ENCODE measurements at regions not wholly inside any gene's neighbourhood (a gene's known extent, or its start where the extent isn't known, plus 50 kb on each side); places are given as distances from the start of the nearest gene placed in this dataset.

DNA sequence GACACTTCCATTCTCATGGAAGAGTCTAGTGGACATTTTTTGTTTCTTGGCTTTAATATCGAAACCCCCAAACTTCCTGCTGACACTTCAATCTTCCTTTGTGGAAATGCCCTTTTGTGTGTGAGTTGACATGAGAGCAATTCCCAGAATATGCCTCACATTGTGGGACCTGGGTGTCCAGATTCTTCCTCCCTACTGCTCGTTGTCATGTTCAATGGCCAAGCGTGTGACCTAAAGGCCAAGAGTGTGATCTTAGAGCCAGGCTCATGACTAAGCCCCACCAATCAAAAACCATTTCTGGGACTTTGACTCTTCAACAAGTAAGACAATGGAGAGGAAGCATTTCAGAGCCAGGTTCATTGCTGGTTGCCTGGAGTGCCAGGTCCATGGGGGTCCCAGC lies 52.5 kb upstream of the BMPER start:
- no peak for DNase-seq (ENCODE audit: low read depth in 2 of 2)

DNA sequence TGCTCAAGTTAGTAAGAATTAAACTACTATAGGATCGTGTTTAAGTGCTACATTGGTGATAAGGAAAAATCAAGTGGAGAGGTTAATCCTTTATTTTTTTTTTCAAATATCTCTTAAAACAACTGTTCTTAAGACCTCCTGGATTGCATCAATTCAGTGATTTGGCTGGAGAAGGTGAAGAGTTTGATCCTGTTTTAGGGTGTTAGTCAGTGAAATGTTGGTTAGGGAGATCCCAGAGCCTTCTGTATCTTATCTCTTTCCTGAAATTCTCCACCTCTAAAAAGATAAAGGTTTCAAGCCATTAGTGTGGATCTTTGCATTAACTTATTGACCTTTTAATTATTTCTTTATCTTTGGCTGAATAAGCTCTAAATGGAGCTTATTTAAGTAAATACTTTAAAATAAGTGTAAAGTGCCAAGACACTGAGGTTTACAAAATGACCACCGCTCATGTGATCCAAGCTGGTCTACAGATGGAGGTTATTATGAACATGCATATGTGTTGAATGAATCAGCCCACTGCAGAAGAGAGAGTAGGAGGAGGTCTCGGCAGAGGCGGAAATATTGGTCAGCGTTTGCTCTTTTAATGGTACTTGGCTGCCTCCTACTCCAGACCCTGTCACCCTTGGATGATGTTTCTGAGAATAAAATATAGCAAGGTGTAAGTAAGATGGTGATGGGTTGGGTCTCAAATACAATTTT lies 51.8 kb upstream of the BMPER start:
- no peak for DNase-seq (ENCODE audit: low read depth in 2 of 2)

DNA sequence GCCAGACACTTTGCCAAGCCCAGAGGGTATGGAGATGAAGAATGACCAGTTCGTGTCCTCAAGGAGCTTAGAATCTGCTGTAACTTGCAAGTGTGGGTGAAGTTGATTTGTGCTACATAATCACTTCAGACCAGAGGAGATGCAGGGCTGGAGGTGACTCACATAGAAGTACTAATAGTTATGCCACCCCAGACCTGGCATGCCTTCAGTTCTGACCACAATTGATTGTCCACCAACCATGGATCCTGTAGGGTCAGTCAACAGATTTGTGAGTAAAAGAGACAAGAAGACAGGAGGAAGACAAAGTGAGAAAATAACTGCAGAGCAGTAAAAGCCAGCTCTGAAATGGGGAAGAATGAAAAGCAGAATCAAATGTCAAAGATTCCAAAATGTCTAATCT lies 51.2 kb upstream of the BMPER start:
- no peak for DNase-seq (ENCODE audit: low read depth in 2 of 2)

DNA sequence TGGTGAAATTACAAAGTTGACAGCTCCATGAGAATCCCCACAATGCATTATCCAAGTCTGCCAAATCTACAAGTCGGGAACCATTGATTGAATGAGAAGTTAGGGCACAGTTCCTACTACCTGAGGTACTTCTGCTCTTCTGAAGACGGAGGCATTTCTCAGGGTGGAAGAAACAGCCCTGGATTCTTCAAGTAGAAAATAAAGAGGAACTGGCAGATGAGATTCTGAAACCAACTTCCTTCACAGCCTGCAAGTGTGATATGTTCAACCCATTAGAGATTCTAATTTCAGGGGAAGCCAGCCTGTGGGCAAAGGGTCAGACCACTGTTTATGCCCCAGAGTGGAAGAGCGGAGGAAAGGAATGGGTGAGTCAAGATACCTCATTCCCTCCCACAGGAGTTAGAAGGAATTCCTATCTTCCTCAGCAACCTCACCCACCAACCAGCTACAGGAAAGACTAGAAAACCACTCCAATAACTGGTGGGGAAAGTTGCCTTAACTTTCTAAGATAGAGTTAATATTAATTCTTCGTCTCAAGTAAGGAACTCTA lies 50.5 kb upstream of the BMPER start:
- DNase-seq (ENCODE audit: low read depth in 2 of 2), result no peak
